ENCODE measurements at regions not wholly inside any gene's neighbourhood (a gene's known extent, or its start where the extent isn't known, plus 50 kb on each side); places are given as distances from the start of the nearest gene placed in this dataset.
A peak's percentile ranks its signal among the peaks of the same experiment; 100 is the strongest.

- H3K4me1 ChIP-seq (ENCODE audit: control insufficient read depth in 2 of 2, insufficient read depth in 1 of 2, low read depth in 1 of 2, low read length in 2 of 2) = no peaks in the 10 kb centered on the region
- no peak for DNase-seq (ENCODE audit: low spot score)
- no peaks in the 10 kb centered on the region for H3K79me1 ChIP-seq (ENCODE audit: low read depth, low read length)
- H3K9me3 ChIP-seq (replicated peaks in 1 of 2; ENCODE audit: control insufficient read depth in 2 of 2, insufficient read depth in 1 of 2, low read depth in 1 of 2, low read length in 2 of 2) = peaks cover 0 to 3% of the 10 kb centered on the region in 2 donors
- H3K14ac ChIP-seq (ENCODE audit: low read length) = no peak overlapping the region
- no peak overlapping the region for H2BK12ac ChIP-seq (ENCODE audit: low read length)
- no peak overlapping the region for H3K23ac ChIP-seq (ENCODE audit: low read depth, low read length, poor library complexity)
- no peak overlapping the region for H4K91ac ChIP-seq (ENCODE audit: low read depth, low read length, poor library complexity)
- H4K8ac ChIP-seq (ENCODE audit: low read depth, low read length) = no peak overlapping the region
- no peak overlapping the region for H3K4ac ChIP-seq (ENCODE audit: low read length)
- no peak overlapping the region for H2AFZ ChIP-seq (ENCODE audit: low read length)
- H2BK120ac ChIP-seq (ENCODE audit: low read depth, low read length) = no peak overlapping the region
- no peak overlapping the region for H2BK15ac ChIP-seq (ENCODE audit: low read length)
- no CpG with 5 or more reads among the region's 1 CpG for WGBS, 2 donors (ENCODE audit: extremely low coverage in 2 of 2, insufficient read length in 2 of 2, insufficient replicate concordance in 1 of 2)
- H2BK5ac ChIP-seq (ENCODE audit: low read length) = no peak overlapping the region
- no peak overlapping the region for H3K4me3 ChIP-seq (ENCODE audit: low read length in 2 of 2)
- no peak overlapping the region for H3K9ac ChIP-seq (ENCODE audit: low read depth, low read length, poor library complexity)
- no peak overlapping the region for H3K27ac ChIP-seq (replicated peaks; ENCODE audit: low read length)
- no peaks in the 10 kb centered on the region for H3K27me3 ChIP-seq (ENCODE audit: control insufficient read depth in 3 of 3, insufficient read depth in 3 of 3, low read depth in 1 of 3, low read length in 3 of 3)
- no peaks in the 10 kb centered on the region for H3K36me3 ChIP-seq (replicated peaks in 1 of 2; ENCODE audit: control insufficient read depth in 2 of 2, insufficient read depth in 2 of 2, low read length in 2 of 2)
- H3K18ac ChIP-seq (ENCODE audit: low read length) = no peak overlapping the region
- no peak overlapping the region for H3K4me2 ChIP-seq (ENCODE audit: insufficient read depth, low read length, poor library complexity, severe bottlenecking)
- H2AK5ac ChIP-seq (ENCODE audit: low read depth, low read length) = no peak overlapping the region
Observed at GRCh38 chr12:22755629-22756028, 130.7 kb downstream of the ETNK1 start.

- Histone ChIP-seq H2BK5ac (ENCODE audit: low read length) (no peak overlapping the region), H2AK5ac (ENCODE audit: low read depth, low read length) (no peak overlapping the region), H3K4me2 (ENCODE audit: insufficient read depth, low read length, poor library complexity, severe bottlenecking) (no peak overlapping the region), H3K27me3 (ENCODE audit: control insufficient read depth in 3 of 3, insufficient read depth in 3 of 3, low read depth in 1 of 3, low read length in 3 of 3) (no peaks in the 10 kb centered on the region), H3K27ac (replicated peaks; ENCODE audit: low read length) (no peak overlapping the region), H2BK12ac (ENCODE audit: low read length) (no peak overlapping the region), H3K9ac (ENCODE audit: low read depth, low read length, poor library complexity) (no peak overlapping the region), H3K79me1 (ENCODE audit: low read depth, low read length) (no peaks in the 10 kb centered on the region), H3K4ac (ENCODE audit: low read length) (no peak overlapping the region), H3K9me3 (replicated peaks in 1 of 2; ENCODE audit: control insufficient read depth in 2 of 2, insufficient read depth in 1 of 2, low read depth in 1 of 2, low read length in 2 of 2) (peaks cover 0 to 3% of the 10 kb centered on the region in 2 donors), H3K23ac (ENCODE audit: low read depth, low read length, poor library complexity) (no peak overlapping the region), H3K4me1 (ENCODE audit: control insufficient read depth in 2 of 2, insufficient read depth in 1 of 2, low read depth in 1 of 2, low read length in 2 of 2) (peaks cover 0 to 3% of the 10 kb centered on the region in 2 donors), H3K18ac (ENCODE audit: low read length) (no peak overlapping the region), H4K91ac (ENCODE audit: low read depth, low read length, poor library complexity) (no peak overlapping the region), H3K36me3 (replicated peaks in 1 of 2; ENCODE audit: control insufficient read depth in 2 of 2, insufficient read depth in 2 of 2, low read length in 2 of 2) (no peaks in the 10 kb centered on the region), H2BK15ac (ENCODE audit: low read length) (no peak overlapping the region), H4K8ac (ENCODE audit: low read depth, low read length) (no peak overlapping the region), H2BK120ac (ENCODE audit: low read depth, low read length) (no peak overlapping the region), H3K4me3 (ENCODE audit: low read length in 2 of 2) (no peak overlapping the region), H2AFZ (ENCODE audit: low read length) (peak overlapping the region; percentile 23), H3K14ac (ENCODE audit: low read length) (no peak overlapping the region)
- DNase-seq (ENCODE audit: low spot score) = no peak
- no CpG with 5 or more reads among the region's 8 CpGs for WGBS, 2 donors (ENCODE audit: extremely low coverage in 2 of 2, insufficient read length in 2 of 2, insufficient replicate concordance in 1 of 2)
Observed at GRCh38 chr12:22759769-22760674, 135.1 kb downstream of the ETNK1 start.

GRCh38 chr12:22765421-22766130 is 140.6 kb downstream of the ETNK1 start:
- Histone ChIP-seq H3K18ac (ENCODE audit: low read length) (no peak overlapping the region), H3K36me3 (replicated peaks in 1 of 2; ENCODE audit: control insufficient read depth in 2 of 2, insufficient read depth in 2 of 2, low read length in 2 of 2) (no peaks in the 10 kb centered on the region), H3K4me1 (ENCODE audit: control insufficient read depth in 2 of 2, insufficient read depth in 1 of 2, low read depth in 1 of 2, low read length in 2 of 2) (peaks cover 0 to 6% of the 10 kb centered on the region in 2 donors), H3K27ac (replicated peaks; ENCODE audit: low read length) (peak overlapping the region; percentile 83), H3K4me3 (ENCODE audit: low read length in 2 of 2) (no peak overlapping the region), H2BK15ac (ENCODE audit: low read length) (no peak overlapping the region), H2BK12ac (ENCODE audit: low read length) (no peak overlapping the region), H3K9me3 (replicated peaks in 1 of 2; ENCODE audit: control insufficient read depth in 2 of 2, insufficient read depth in 1 of 2, low read depth in 1 of 2, low read length in 2 of 2) (no peaks in the 10 kb centered on the region), H2BK5ac (ENCODE audit: low read length) (no peak overlapping the region), H3K27me3 (ENCODE audit: control insufficient read depth in 3 of 3, insufficient read depth in 3 of 3, low read depth in 1 of 3, low read length in 3 of 3) (no peaks in the 10 kb centered on the region), H2AFZ (ENCODE audit: low read length) (peak overlapping the region; percentile 65), H4K8ac (ENCODE audit: low read depth, low read length) (no peak overlapping the region), H3K79me1 (ENCODE audit: low read depth, low read length) (no peaks in the 10 kb centered on the region), H3K14ac (ENCODE audit: low read length) (no peak overlapping the region), H4K91ac (ENCODE audit: low read depth, low read length, poor library complexity) (no peak overlapping the region), H2AK5ac (ENCODE audit: low read depth, low read length) (no peak overlapping the region), H3K4me2 (ENCODE audit: insufficient read depth, low read length, poor library complexity, severe bottlenecking) (peak overlapping the region; percentile 31), H3K4ac (ENCODE audit: low read length) (no peak overlapping the region), H2BK120ac (ENCODE audit: low read depth, low read length) (no peak overlapping the region), H3K23ac (ENCODE audit: low read depth, low read length, poor library complexity) (no peak overlapping the region), H3K9ac (ENCODE audit: low read depth, low read length, poor library complexity) (no peak overlapping the region)
- peak; percentile 41 for DNase-seq (ENCODE audit: low spot score)
- WGBS, 2 donors (ENCODE audit: extremely low coverage in 2 of 2, insufficient read length in 2 of 2, insufficient replicate concordance in 1 of 2) = no CpG with 5 or more reads among the region's 15 CpGs

GRCh38 chr12:22766911-22767420 is 142.0 kb downstream of the ETNK1 start:
- Histone ChIP-seq H2BK5ac (ENCODE audit: low read length) (no peak overlapping the region), H3K18ac (ENCODE audit: low read length) (no peak overlapping the region), H3K4me3 (ENCODE audit: low read length in 2 of 2) (no peak overlapping the region), H4K8ac (ENCODE audit: low read depth, low read length) (no peak overlapping the region), H3K27ac (replicated peaks; ENCODE audit: low read length) (peak overlapping the region; percentile 13), H3K27me3 (ENCODE audit: control insufficient read depth in 3 of 3, insufficient read depth in 3 of 3, low read depth in 1 of 3, low read length in 3 of 3) (no peaks in the 10 kb centered on the region), H3K14ac (ENCODE audit: low read length) (no peak overlapping the region), H3K4me2 (ENCODE audit: insufficient read depth, low read length, poor library complexity, severe bottlenecking) (no peak overlapping the region), H2BK15ac (ENCODE audit: low read length) (no peak overlapping the region), H2BK120ac (ENCODE audit: low read depth, low read length) (no peak overlapping the region), H3K9me3 (replicated peaks in 1 of 2; ENCODE audit: control insufficient read depth in 2 of 2, insufficient read depth in 1 of 2, low read depth in 1 of 2, low read length in 2 of 2) (no peaks in the 10 kb centered on the region), H3K4ac (ENCODE audit: low read length) (no peak overlapping the region), H3K23ac (ENCODE audit: low read depth, low read length, poor library complexity) (no peak overlapping the region), H3K79me1 (ENCODE audit: low read depth, low read length) (no peaks in the 10 kb centered on the region), H2BK12ac (ENCODE audit: low read length) (no peak overlapping the region), H3K36me3 (replicated peaks in 1 of 2; ENCODE audit: control insufficient read depth in 2 of 2, insufficient read depth in 2 of 2, low read length in 2 of 2) (no peaks in the 10 kb centered on the region), H4K91ac (ENCODE audit: low read depth, low read length, poor library complexity) (no peak overlapping the region), H3K4me1 (ENCODE audit: control insufficient read depth in 2 of 2, insufficient read depth in 1 of 2, low read depth in 1 of 2, low read length in 2 of 2) (peaks cover 0 to 6% of the 10 kb centered on the region in 2 donors), H3K9ac (ENCODE audit: low read depth, low read length, poor library complexity) (no peak overlapping the region), H2AK5ac (ENCODE audit: low read depth, low read length) (no peak overlapping the region), H2AFZ (ENCODE audit: low read length) (no peak overlapping the region)
- no CpG with 5 or more reads among the region's 7 CpGs for whole genome bisulfite sequencing, 2 donors (ENCODE audit: extremely low coverage in 2 of 2, insufficient read length in 2 of 2, insufficient replicate concordance in 1 of 2)
- DNase-seq (ENCODE audit: low spot score) = no peak
